K562 (cell line): ENCODE measurements at regions not wholly inside any gene's neighbourhood (a gene's known extent, or its start where the extent isn't known, plus 50 kb on each side); places are given as distances from the start of the nearest gene placed in this dataset.

Experiments
- ATAC-seq: fragments of 200-7000 bp; cut with Tn5 transposase; 3 replicates; pipeline ENCODE4 v1.9.1; 2020; ENCODE audit warnings: moderate library complexity
- BruUV-seq: library from RNA; stranded (reverse); fragments of 400-500 nt; replicated peaks from 2 replicates; lab custom pipeline; 2021; lab: Mats Ljungman, UMichigan
- CTCF ChIA-PET: fragments of 300-600 bp; formaldehyde crosslinking; extraction: SDS; loops from one replicate; lab custom pipeline; 2021; ENCODE audit warnings: low intra/inter-chr PET ratio; lab: Yijun Ruan, JAX
- POLR2A ChIA-PET: fragments of 300-600, 350-650 bp; sonication (Branson Sonifier 250); formaldehyde crosslinking; extraction: SDS; loops from one replicate; lab custom pipeline; 2021; ENCODE audit warnings: antibody characterized with exemption, inconsistent platforms; lab: Yijun Ruan, JAX
- DNase-seq, 4 experiments: peaks; one replicate each; pipeline versions ENCODE4 v3.0.0 to v3.0.0-alpha.2; 2011 to 2018; ENCODE audit warnings: low spot score in 3 of 4, mixed read lengths in 3 of 4; ENCODE audit errors: extremely low read depth in 1 of 4
- FAIRE-seq: peaks from 2 replicates; lab custom pipeline; 2011; peaks lifted over from hg19 to GRCh38; lab: Jason Lieb, UNC
- H2AFZ ChIP-seq: 2 replicates; pipeline ENCODE4 v1.6.0; 2011; ENCODE audit warnings: low read depth, low read length, control low read depth, inconsistent platforms
- H3K27ac ChIP-seq: fragments of 200-600 bp; 3 replicates; pipeline ENCODE4 v1.8.0; 2011; ENCODE audit warnings: low read depth, mild to moderate bottlenecking, control low read depth, inconsistent platforms, low read length, moderate library complexity, mixed read lengths; ENCODE audit errors: extremely low read depth
- H3K27me3 ChIP-seq, 2 experiments: fragments of 300-600 bp in 1 of 2; 2 replicates in 1 of 2; 3 replicates in 1 of 2; pipeline versions ENCODE4 v1.6.0 to v1.8.0; 2011; ENCODE audit warnings: inconsistent platforms in 2 of 2, low read length in 2 of 2, mild to moderate bottlenecking in 1 of 2, mixed read lengths in 1 of 2, moderate library complexity in 1 of 2; ENCODE audit not compliant: control insufficient read depth in 2 of 2, insufficient read depth in 2 of 2
- H3K36me3 ChIP-seq: fragments of 300-600 bp; 3 replicates; pipeline ENCODE4 v1.8.0; 2011; ENCODE audit warnings: mild to moderate bottlenecking, low read length, inconsistent platforms; ENCODE audit not compliant: control insufficient read depth, insufficient read depth
- H3K4me1 ChIP-seq, 2 experiments: fragments of 200-600 bp in 1 of 2; replicated peaks in 1 of 2; 2 replicates in 1 of 2; 3 replicates in 1 of 2; pipeline versions ENCODE4 v1.5.1 to v1.8.0; 2011; ENCODE audit warnings: inconsistent platforms in 2 of 2, low read length in 2 of 2, mild to moderate bottlenecking in 1 of 2, mixed read lengths in 1 of 2, moderate library complexity in 1 of 2; ENCODE audit not compliant: control insufficient read depth in 2 of 2, insufficient read depth in 2 of 2
- H3K4me2 ChIP-seq: 2 replicates; pipeline ENCODE4 v1.6.1; 2011; ENCODE audit warnings: low read length, control low read depth, inconsistent platforms, mixed read lengths; ENCODE audit not compliant: insufficient read depth
- H3K4me3 ChIP-seq: fragments of 200-600 bp; sonication (generic), shearing (Covaris generic); 2 replicates; pipeline ENCODE4 v1.5.1; 2016; ENCODE audit warnings: control low read depth, inconsistent platforms
- H3K79me2 ChIP-seq: fragments of 200-600 bp; 3 replicates; pipeline ENCODE4 v1.8.0; 2011; ENCODE audit warnings: low read length, inconsistent platforms; ENCODE audit not compliant: control insufficient read depth, insufficient read depth
- H3K9ac ChIP-seq, 2 experiments: 2 replicates each; pipeline versions ENCODE4 v1.6.0 to v1.6.1; 2011; ENCODE audit warnings: low read depth in 2 of 2, low read length in 2 of 2, control low read depth in 1 of 2, inconsistent platforms in 1 of 2, mild to moderate bottlenecking in 1 of 2, mixed read lengths in 1 of 2; ENCODE audit not compliant: insufficient read depth in 1 of 2
- H3K9me1 ChIP-seq: one replicate; pipeline ENCODE4 v1.6.0; 2011; ENCODE audit warnings: inconsistent platforms, mild to moderate bottlenecking, low read length, moderate library complexity; ENCODE audit not compliant: control insufficient read depth, insufficient read depth
- H3K9me3 ChIP-seq: replicated peaks from 2 replicates; pipeline ENCODE4 v1.5.1; 2011; ENCODE audit warnings: low read depth, low read length, inconsistent platforms; ENCODE audit not compliant: control insufficient read depth, insufficient read depth
- H4K20me1 ChIP-seq: replicated peaks from 2 replicates; pipeline ENCODE4 v1.6.1; 2011; ENCODE audit warnings: low read length, inconsistent platforms, mixed read lengths; ENCODE audit not compliant: control insufficient read depth, insufficient read depth
- CBX1 ChIP-seq: sonication (generic); IDR thresholded peaks from 2 replicates; pipeline ENCODE4 v1.6.1; 2016; ENCODE audit warnings: antibody characterized with exemption, low read depth, mild to moderate bottlenecking
- CREBBP ChIP-seq: IDR thresholded peaks from one replicate; pipeline ENCODE4 v1.6.1; 2012; ENCODE audit warnings: low read depth, mild to moderate bottlenecking, control low read depth, inconsistent platforms, low read length
- EZH2 ChIP-seq: IDR thresholded peaks from 2 replicates; pipeline ENCODE4 v1.6.1; 2012; ENCODE audit warnings: low read depth, mild to moderate bottlenecking, inconsistent platforms, low read length, borderline replicate concordance
- HMG20B ChIP-seq: fragments of 250-450 bp; sonication (Bioruptor Pico); IDR thresholded peaks from 2 replicates; pipeline ENCODE4 v1.5.0; 2021; ENCODE audit warnings: mild to moderate bottlenecking
- MECOM ChIP-seq: fragments of 250-450 bp; sonication (Bioruptor Pico); IDR thresholded peaks from 2 replicates; pipeline ENCODE4 v1.8.0; 2022; ENCODE audit warnings: inconsistent platforms
- PHB2 ChIP-seq: fragments of 450-650 bp; IDR thresholded peaks from 2 replicates; pipeline ENCODE4 v1.6.1; 2017; ENCODE audit warnings: low read depth
- PHTF2 ChIP-seq: fragments of 250-450 bp; sonication (Bioruptor Pico); IDR thresholded peaks from 2 replicates; pipeline ENCODE4 v1.5.0; 2021; ENCODE audit warnings: mild to moderate bottlenecking
- RNF2 ChIP-seq: sonication (generic); IDR thresholded peaks from 2 replicates; pipeline ENCODE4 v1.6.1; 2016
- SAP30 ChIP-seq: fragments of 200-600 bp; sonication (generic); IDR thresholded peaks from 2 replicates; pipeline ENCODE4 v1.6.1; 2012; ENCODE audit warnings: borderline replicate concordance, low read depth, mild to moderate bottlenecking, moderate library complexity, low read length, control low read depth, inconsistent platforms; ENCODE audit not compliant: insufficient read depth, poor library complexity, severe bottlenecking
- ZBTB43 ChIP-seq: sonication (generic); formaldehyde crosslinking; IDR thresholded peaks from 2 replicates; pipeline ENCODE4 v1.8.0; 2023; ENCODE audit warnings: mild to moderate bottlenecking, missing genetic modification reagents
- ZKSCAN1 ChIP-seq: fragments of 150-350 bp; IDR thresholded peaks from 2 replicates; pipeline ENCODE4 v1.6.1; 2016; ENCODE audit warnings: low read depth, low read length
- ZNF445 ChIP-seq: fragments of 250-450 bp; sonication (Bioruptor Pico); IDR thresholded peaks from 2 replicates; pipeline ENCODE4 v1.4.0; 2020; ENCODE audit warnings: low read depth, mild to moderate bottlenecking, moderate library complexity
- WGBS: fragments of 100-300 bp; shearing (Covaris generic); methylation state at CpG from one replicate; pipeline ENCODE4 v1.1.6; 2016; ENCODE audit warnings: low coverage, mixed read lengths; ENCODE audit not compliant: insufficient coverage; ENCODE audit errors: missing lambda C conversion rate; 5-methylcytosine and 5-hydroxymethylcytosine counted together
- in situ Hi-C: fragments of 300-500 bp; cut with MboI; formaldehyde crosslinking; loops from 4 replicates; pipeline ENCODE4 v1.15.0; 2018; ENCODE audit warnings: inconsistent platforms, mixed read lengths
- intact Hi-C: fragments of 100-400 bp; cut with micrococcal nuclease; formaldehyde crosslinking; loops from 2 replicates; pipeline ENCODE4 v1.14.2; 2022

GRCh38 chr22:47837703-47838102 is 1075.3 kb downstream of the TBC1D22A start (continued):
- no peak for TF ChIP-seq ZKSCAN1

GRCh38 chr22:47836957-47837356 is 1074.5 kb downstream of the TBC1D22A start:
- 100% methylated on average over 1 of the region's 2 CpGs for WGBS

More at GRCh38 chr22:47836957-47837356, 1074.5 kb downstream of the TBC1D22A start:
- H4K20me1 ChIP-seq, result no peaks in the 10 kb centered on the region
- H3K27me3 ChIP-seq, result no peaks in the 10 kb centered on the region
- ATAC-seq (no peak), DNase-seq (no peak), FAIRE-seq (no peak)
- POLR2A ChIA-PET, result no interaction called here
- H3K9me1 ChIP-seq, result no peaks in the 10 kb centered on the region
- no peak overlapping the region for H3K9ac ChIP-seq
- H3K36me3 ChIP-seq, result no peaks in the 10 kb centered on the region
- H3K4me1 ChIP-seq, result no peaks in the 10 kb centered on the region
- H3K9me3 ChIP-seq, result no peaks in the 10 kb centered on the region
- H2AFZ ChIP-seq, result no peak overlapping the region
- H3K27ac ChIP-seq, result no peak overlapping the region
- no peak for TF ChIP-seq SAP30
- no peak for TF ChIP-seq PHTF2 (CRISPR knock-in tag)
- TF ChIP-seq MECOM (CRISPR knock-in tag), result no peak
- TF ChIP-seq PHB2, result no peak
- TF ChIP-seq RNF2, result no peak
- TF ChIP-seq ZNF445 (CRISPR knock-in tag), result no peak
- no peak for TF ChIP-seq ZBTB43 (CRISPR knock-in tag)
- TF ChIP-seq CREBBP, result no peak
- no peak for TF ChIP-seq HMG20B (CRISPR knock-in tag)
- no peak for TF ChIP-seq CBX1
- TF ChIP-seq EZH2, result no peak
- CTCF ChIA-PET, result no interaction called here
- no peak overlapping the region for H3K4me3 ChIP-seq
- intact Hi-C loops, result loop anchor here (5.0 to 10.0 kb wide), 2 partner anchors 210 to 622 kb away; no protein-coding TSS in a partner anchor
- no peaks in the 10 kb centered on the region for H3K79me2 ChIP-seq
- no peak overlapping the region for H3K4me2 ChIP-seq
- no TSS peak for BruUV-seq
- in situ Hi-C loops, result no loop called here
